HepG2 (cell line): ENCODE measurements at regions not wholly inside any gene's neighbourhood (a gene's known extent, or its start where the extent isn't known, plus 50 kb on each side); places are given as distances from the start of the nearest gene placed in this dataset.

Experiments
- ATAC-seq: fragments of 200-7000 bp; cut with Tn5 transposase; 3 replicates; pipeline ENCODE4 v1.9.1; 2020; ENCODE audit warnings: mild to moderate bottlenecking, moderate library complexity
- BruUV-seq: library from RNA; stranded (reverse); fragments of 400-500 nt; replicated peaks from 2 replicates; lab custom pipeline; 2021; lab: Mats Ljungman, UMichigan
- CTCF ChIA-PET: fragments of 300-600 bp; formaldehyde crosslinking; extraction: SDS; loops from one replicate; lab custom pipeline; 2021; ENCODE audit warnings: low total read pairs, inconsistent platforms, low intra/inter-chr PET ratio; lab: Yijun Ruan, JAX
- POLR2A ChIA-PET: fragments of 350-600 bp; sonication (Branson Sonifier 250); formaldehyde crosslinking; loops from one replicate; lab custom pipeline; 2020; ENCODE audit warnings: antibody characterized with exemption, inconsistent platforms; lab: Yijun Ruan, JAX
- DNase-seq: peaks from one replicate; pipeline ENCODE4 v3.0.0-alpha.2; 2015; ENCODE audit warnings: low spot score
- FAIRE-seq: peaks from 3 replicates; lab custom pipeline; 2011; peaks lifted over from hg19 to GRCh38; lab: Jason Lieb, UNC
- H2AFZ ChIP-seq: one replicate; pipeline ENCODE4 v1.6.1; 2011; ENCODE audit warnings: low read length, inconsistent platforms
- H3K27ac ChIP-seq: fragments of 300-600 bp; 3 replicates; pipeline ENCODE4 v1.8.0; 2011; ENCODE audit warnings: mixed run types, mild to moderate bottlenecking, mixed read lengths, low read length, inconsistent platforms; ENCODE audit not compliant: insufficient read depth; ENCODE audit errors: extremely low read length
- H3K27me3 ChIP-seq, 2 experiments: fragments of 200-600 bp in 1 of 2; 2 replicates in 1 of 2; 3 replicates in 1 of 2; pipeline versions ENCODE4 v1.6.0 to v1.8.0; 2011; ENCODE audit warnings: low read length in 2 of 2, mild to moderate bottlenecking in 2 of 2, moderate library complexity in 2 of 2, inconsistent platforms in 1 of 2; ENCODE audit not compliant: insufficient read depth in 2 of 2, control insufficient read depth in 1 of 2
- H3K36me3 ChIP-seq, 2 experiments: fragments of 200-600 bp in 1 of 2; replicated peaks in 1 of 2; 2 replicates in 1 of 2; 3 replicates in 1 of 2; pipeline versions ENCODE4 v1.5.1 to v1.8.0; 2011; ENCODE audit warnings: low read length in 2 of 2, inconsistent platforms in 1 of 2; ENCODE audit not compliant: insufficient read depth in 2 of 2, control insufficient read depth in 1 of 2
- H3K4me1 ChIP-seq: 2 replicates; pipeline ENCODE4 v1.5.1; 2012; ENCODE audit warnings: low read length, inconsistent platforms; ENCODE audit not compliant: insufficient read depth
- H3K4me2 ChIP-seq: 2 replicates; pipeline ENCODE4 v1.6.0; 2011; ENCODE audit warnings: low read depth, low read length, inconsistent platforms
- H3K4me3 ChIP-seq, 3 experiments: fragments of 200-600 bp in 1 of 3; sonication (generic), shearing (Covaris generic) in 1 of 3; replicated peaks in 1 of 3; 2 replicates each; pipeline ENCODE4 v1.5.1; 2011 to 2016; ENCODE audit warnings: low read length in 3 of 3, inconsistent platforms in 2 of 3, low read depth in 2 of 3, mild to moderate bottlenecking in 2 of 3, control low read depth in 1 of 3, mixed read lengths in 1 of 3; ENCODE audit not compliant: insufficient read depth in 1 of 3
- H3K79me2 ChIP-seq: one replicate; pipeline ENCODE4 v1.6.1; 2011; ENCODE audit warnings: low read length, inconsistent platforms; ENCODE audit not compliant: insufficient read depth
- H3K9ac ChIP-seq: 2 replicates; pipeline ENCODE4 v1.6.0; 2011; ENCODE audit warnings: mild to moderate bottlenecking, low read depth, low read length, inconsistent platforms; ENCODE audit not compliant: insufficient read depth
- H3K9me3 ChIP-seq: 2 replicates; pipeline ENCODE4 v1.5.1; 2012; ENCODE audit warnings: mild to moderate bottlenecking, low read length
- H4K20me1 ChIP-seq: 2 replicates; pipeline ENCODE4 v1.6.0; 2011; ENCODE audit warnings: inconsistent platforms, mild to moderate bottlenecking, low read length, moderate library complexity; ENCODE audit not compliant: insufficient read depth
- DR1 ChIP-seq: sonication (generic); formaldehyde crosslinking; IDR thresholded peaks from 2 replicates; pipeline ENCODE4 v1.8.0; 2021; ENCODE audit warnings: mild to moderate bottlenecking, missing genetic modification reagents, inconsistent platforms
- SMAD9 ChIP-seq: sonication (generic); formaldehyde crosslinking; IDR thresholded peaks from 2 replicates; pipeline ENCODE4 v1.5.1; 2020; ENCODE audit warnings: mild to moderate bottlenecking, missing genetic modification reagents
- ZNF562 ChIP-seq: sonication (generic); formaldehyde crosslinking; IDR thresholded peaks from 2 replicates; pipeline ENCODE4 v1.8.0; 2022; ENCODE audit warnings: missing genetic modification reagents, borderline replicate concordance
- WGBS: methylation state at CpG from one replicate; pipeline ENCODE4 v1.1.6; 2017; ENCODE audit warnings: low lambda C conversion rate; 5-methylcytosine and 5-hydroxymethylcytosine counted together
- in situ Hi-C: cut with HindIII; loops from 2 replicates; pipeline ENCODE4 v1.10.0; 2017; ENCODE audit warnings: low pct_unique_long_range_greater_than_20kb; ENCODE audit not compliant: extremely low pct_ligation_motif_present
- intact Hi-C: fragments of 100-400 bp; cut with micrococcal nuclease; formaldehyde crosslinking; loops from one replicate; pipeline ENCODE4 v1.10.0; 2022; ENCODE audit not compliant: unreplicated experiment
- TF ChIP-seq, protein P1 (sequence below): sonication (generic); formaldehyde crosslinking; IDR thresholded peaks from 2 replicates; pipeline ENCODE4 v1.5.0; 2020; ENCODE audit warnings: missing genetic modification reagents
- TF ChIP-seq, protein P2 (sequence below): sonication (generic); formaldehyde crosslinking; IDR thresholded peaks from 2 replicates; pipeline ENCODE4 v1.9.0; 2021; ENCODE audit warnings: mild to moderate bottlenecking, missing genetic modification reagents
- TF ChIP-seq, protein P3 (sequence below): sonication (generic); formaldehyde crosslinking; IDR thresholded peaks from 2 replicates; pipeline ENCODE4 v1.4.0; 2020; ENCODE audit warnings: missing genetic modification reagents

DNA sequence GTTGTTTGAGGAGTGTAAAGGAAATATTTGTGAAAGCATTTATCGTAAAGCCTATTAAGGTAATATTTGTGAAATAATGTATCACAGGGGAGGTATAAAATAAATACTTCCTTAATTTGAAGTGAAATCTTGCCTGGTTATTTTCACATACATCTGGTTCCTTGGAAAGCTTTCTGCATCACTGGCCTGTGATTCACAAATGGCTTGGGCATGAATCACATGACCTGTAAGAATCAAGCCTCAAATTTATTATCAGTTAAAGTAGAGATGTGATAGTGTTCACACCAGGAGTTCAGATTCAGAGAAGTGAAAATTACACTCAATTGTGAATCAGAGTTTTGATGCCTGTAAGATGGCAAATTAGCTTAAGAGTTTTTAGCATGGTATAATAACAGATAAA, 1911.4 kb downstream of the STIM2 start:
- H3K4me1 ChIP-seq: no peaks in the 10 kb centered on the region
- H4K20me1 ChIP-seq: no peaks in the 10 kb centered on the region
- BruUV-seq: no TSS peak
- 46% methylated on average over 1 of the region's 1 CpG for WGBS
- no peak overlapping the region for H2AFZ ChIP-seq
- no peaks in the 10 kb centered on the region for H3K79me2 ChIP-seq
- no peaks in the 10 kb centered on the region for H3K27me3 ChIP-seq
- no peaks in the 10 kb centered on the region for H3K36me3 ChIP-seq
- peaks cover 82% of the 10 kb centered on the region for H3K9me3 ChIP-seq
- DNase-seq (no peak), ATAC-seq (no peak), FAIRE-seq (no peak)
- H3K9ac ChIP-seq: no peak overlapping the region
- in situ Hi-C loops (no loop called here), intact Hi-C loops (no loop called here)
- no peak for TF ChIP-seq SMAD9 (CRISPR knock-in tag)
- no peak for TF ChIP-seq DR1 (CRISPR knock-in tag)
- no peak for TF ChIP-seq ZNF562
- TF ChIP-seq, protein P1, sequence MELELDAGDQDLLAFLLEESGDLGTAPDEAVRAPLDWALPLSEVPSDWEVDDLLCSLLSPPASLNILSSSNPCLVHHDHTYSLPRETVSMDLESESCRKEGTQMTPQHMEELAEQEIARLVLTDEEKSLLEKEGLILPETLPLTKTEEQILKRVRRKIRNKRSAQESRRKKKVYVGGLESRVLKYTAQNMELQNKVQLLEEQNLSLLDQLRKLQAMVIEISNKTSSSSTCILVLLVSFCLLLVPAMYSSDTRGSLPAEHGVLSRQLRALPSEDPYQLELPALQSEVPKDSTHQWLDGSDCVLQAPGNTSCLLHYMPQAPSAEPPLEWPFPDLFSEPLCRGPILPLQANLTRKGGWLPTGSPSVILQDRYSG (CRISPR knock-in tag): no peak
- TF ChIP-seq, protein P2, sequence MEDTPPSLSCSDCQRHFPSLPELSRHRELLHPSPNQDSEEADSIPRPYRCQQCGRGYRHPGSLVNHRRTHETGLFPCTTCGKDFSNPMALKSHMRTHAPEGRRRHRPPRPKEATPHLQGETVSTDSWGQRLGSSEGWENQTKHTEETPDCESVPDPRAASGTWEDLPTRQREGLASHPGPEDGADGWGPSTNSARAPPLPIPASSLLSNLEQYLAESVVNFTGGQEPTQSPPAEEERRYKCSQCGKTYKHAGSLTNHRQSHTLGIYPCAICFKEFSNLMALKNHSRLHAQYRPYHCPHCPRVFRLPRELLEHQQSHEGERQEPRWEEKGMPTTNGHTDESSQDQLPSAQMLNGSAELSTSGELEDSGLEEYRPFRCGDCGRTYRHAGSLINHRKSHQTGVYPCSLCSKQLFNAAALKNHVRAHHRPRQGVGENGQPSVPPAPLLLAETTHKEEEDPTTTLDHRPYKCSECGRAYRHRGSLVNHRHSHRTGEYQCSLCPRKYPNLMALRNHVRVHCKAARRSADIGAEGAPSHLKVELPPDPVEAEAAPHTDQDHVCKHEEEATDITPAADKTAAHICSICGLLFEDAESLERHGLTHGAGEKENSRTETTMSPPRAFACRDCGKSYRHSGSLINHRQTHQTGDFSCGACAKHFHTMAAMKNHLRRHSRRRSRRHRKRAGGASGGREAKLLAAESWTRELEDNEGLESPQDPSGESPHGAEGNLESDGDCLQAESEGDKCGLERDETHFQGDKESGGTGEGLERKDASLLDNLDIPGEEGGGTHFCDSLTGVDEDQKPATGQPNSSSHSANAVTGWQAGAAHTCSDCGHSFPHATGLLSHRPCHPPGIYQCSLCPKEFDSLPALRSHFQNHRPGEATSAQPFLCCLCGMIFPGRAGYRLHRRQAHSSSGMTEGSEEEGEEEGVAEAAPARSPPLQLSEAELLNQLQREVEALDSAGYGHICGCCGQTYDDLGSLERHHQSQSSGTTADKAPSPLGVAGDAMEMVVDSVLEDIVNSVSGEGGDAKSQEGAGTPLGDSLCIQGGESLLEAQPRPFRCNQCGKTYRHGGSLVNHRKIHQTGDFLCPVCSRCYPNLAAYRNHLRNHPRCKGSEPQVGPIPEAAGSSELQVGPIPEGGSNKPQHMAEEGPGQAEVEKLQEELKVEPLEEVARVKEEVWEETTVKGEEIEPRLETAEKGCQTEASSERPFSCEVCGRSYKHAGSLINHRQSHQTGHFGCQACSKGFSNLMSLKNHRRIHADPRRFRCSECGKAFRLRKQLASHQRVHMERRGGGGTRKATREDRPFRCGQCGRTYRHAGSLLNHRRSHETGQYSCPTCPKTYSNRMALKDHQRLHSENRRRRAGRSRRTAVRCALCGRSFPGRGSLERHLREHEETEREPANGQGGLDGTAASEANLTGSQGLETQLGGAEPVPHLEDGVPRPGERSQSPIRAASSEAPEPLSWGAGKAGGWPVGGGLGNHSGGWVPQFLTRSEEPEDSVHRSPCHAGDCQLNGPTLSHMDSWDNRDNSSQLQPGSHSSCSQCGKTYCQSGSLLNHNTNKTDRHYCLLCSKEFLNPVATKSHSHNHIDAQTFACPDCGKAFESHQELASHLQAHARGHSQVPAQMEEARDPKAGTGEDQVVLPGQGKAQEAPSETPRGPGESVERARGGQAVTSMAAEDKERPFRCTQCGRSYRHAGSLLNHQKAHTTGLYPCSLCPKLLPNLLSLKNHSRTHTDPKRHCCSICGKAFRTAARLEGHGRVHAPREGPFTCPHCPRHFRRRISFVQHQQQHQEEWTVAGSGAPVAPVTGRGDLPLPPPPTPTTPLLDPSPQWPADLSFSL (CRISPR knock-in tag): no peak
- TF ChIP-seq, protein P3, sequence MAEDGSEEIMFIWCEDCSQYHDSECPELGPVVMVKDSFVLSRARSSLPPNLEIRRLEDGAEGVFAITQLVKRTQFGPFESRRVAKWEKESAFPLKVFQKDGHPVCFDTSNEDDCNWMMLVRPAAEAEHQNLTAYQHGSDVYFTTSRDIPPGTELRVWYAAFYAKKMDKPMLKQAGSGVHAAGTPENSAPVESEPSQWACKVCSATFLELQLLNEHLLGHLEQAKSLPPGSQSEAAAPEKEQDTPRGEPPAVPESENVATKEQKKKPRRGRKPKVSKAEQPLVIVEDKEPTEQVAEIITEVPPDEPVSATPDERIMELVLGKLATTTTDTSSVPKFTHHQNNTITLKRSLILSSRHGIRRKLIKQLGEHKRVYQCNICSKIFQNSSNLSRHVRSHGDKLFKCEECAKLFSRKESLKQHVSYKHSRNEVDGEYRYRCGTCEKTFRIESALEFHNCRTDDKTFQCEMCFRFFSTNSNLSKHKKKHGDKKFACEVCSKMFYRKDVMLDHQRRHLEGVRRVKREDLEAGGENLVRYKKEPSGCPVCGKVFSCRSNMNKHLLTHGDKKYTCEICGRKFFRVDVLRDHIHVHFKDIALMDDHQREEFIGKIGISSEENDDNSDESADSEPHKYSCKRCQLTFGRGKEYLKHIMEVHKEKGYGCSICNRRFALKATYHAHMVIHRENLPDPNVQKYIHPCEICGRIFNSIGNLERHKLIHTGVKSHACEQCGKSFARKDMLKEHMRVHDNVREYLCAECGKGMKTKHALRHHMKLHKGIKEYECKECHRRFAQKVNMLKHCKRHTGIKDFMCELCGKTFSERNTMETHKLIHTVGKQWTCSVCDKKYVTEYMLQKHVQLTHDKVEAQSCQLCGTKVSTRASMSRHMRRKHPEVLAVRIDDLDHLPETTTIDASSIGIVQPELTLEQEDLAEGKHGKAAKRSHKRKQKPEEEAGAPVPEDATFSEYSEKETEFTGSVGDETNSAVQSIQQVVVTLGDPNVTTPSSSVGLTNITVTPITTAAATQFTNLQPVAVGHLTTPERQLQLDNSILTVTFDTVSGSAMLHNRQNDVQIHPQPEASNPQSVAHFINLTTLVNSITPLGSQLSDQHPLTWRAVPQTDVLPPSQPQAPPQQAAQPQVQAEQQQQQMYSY (CRISPR knock-in tag): no peak
- ChIA-PET POLR2A (no interaction called here), CTCF (no interaction called here)
- no peak overlapping the region for H3K4me3 ChIP-seq
- H3K27ac ChIP-seq: no peak overlapping the region
- no peak overlapping the region for H3K4me2 ChIP-seq
